ENCODE measurements at regions not wholly inside any gene's neighbourhood (a gene's known extent, or its start where the extent isn't known, plus 50 kb on each side); places are given as distances from the start of the nearest gene placed in this dataset.
A peak's percentile ranks its signal among the peaks of the same experiment; 100 is the strongest.

GRCh38 chr22:48744283-48744641, 1083.4 kb downstream of the BRD1 start (continued):
- no peak for TF ChIP-seq THAP7 (CRISPR knock-in tag; IDR thresholded peaks at IDR 0.05)
- no peak for TF ChIP-seq MAZ (IDR thresholded peaks at IDR 0.05; ENCODE audit: borderline replicate concordance, low read depth, low read length)
- no peak for TF ChIP-seq MAZ (CRISPR knock-in tag; IDR thresholded peaks at IDR 0.05; ENCODE audit: low read depth)
- TF ChIP-seq BCL6 (CRISPR knock-in tag; IDR thresholded peaks at IDR 0.05): no peak
- TF ChIP-seq LRRFIP1 (CRISPR knock-in tag; conservative IDR thresholded peaks at IDR 0.05): no peak

GRCh38 chr22:48743601-48744282, 1083.9 kb downstream of the BRD1 start:
- H3K27me3 ChIP-seq (ENCODE audit: control insufficient read depth in 1 of 2, insufficient read depth in 2 of 2, low read length in 2 of 2): no peaks in the 10 kb centered on the region
- H3K36me3 ChIP-seq (replicated peaks in 1 of 2; ENCODE audit: control insufficient read depth in 1 of 2, insufficient read depth in 2 of 2, low read length in 2 of 2): peaks cover 7 to 11% of the 10 kb centered on the region in 2 experiments; a peak in 3 of 5 replicates
- in situ Hi-C loops (cut with HindIII; ENCODE audit: extremely low pct_ligation_motif_present, low pct_unique_long_range_greater_than_20kb) (no loop called here), intact Hi-C loops (cut with micrococcal nuclease; ENCODE audit: unreplicated experiment) (no loop called here)
- H2AFZ ChIP-seq (ENCODE audit: low read length): no peak overlapping the region
- ChIA-PET POLR2A (no interaction called here), CTCF (ENCODE audit: low intra/inter-chr PET ratio, low total read pairs) (no interaction called here)
- ATAC-seq (no peak), FAIRE-seq (no peak), DNase-seq (ENCODE audit: low spot score) (no peak)
- no TSS peak for BruUV-seq (replicated peaks)
- no peak overlapping the region for H3K4me3 ChIP-seq (replicated peaks in 1 of 3; ENCODE audit: insufficient read depth in 1 of 3, low read depth in 2 of 3, low read length in 3 of 3)
- no peak overlapping the region for H3K9ac ChIP-seq (ENCODE audit: insufficient read depth, low read depth, low read length)
- no peak overlapping the region for H3K4me2 ChIP-seq (ENCODE audit: low read depth, low read length)
- no peak for TF ChIP-seq ZKSCAN8 (CRISPR knock-in tag; IDR thresholded peaks at IDR 0.05; ENCODE audit: borderline replicate concordance)
- TF ChIP-seq RBM22 (optimal IDR thresholded peaks at IDR 0.05; ENCODE audit: low read length): peak; percentile 21
- no peak for TF ChIP-seq TOE1 (CRISPR knock-in tag; IDR thresholded peaks at IDR 0.05)
- 0 out of 4 replicates have a peak, but pooled peaks of 1 of the 2 experiments have one; percentile 15 for TF ChIP-seq POLR2A (IDR thresholded peaks at IDR 0.05; ENCODE audit: insufficient read depth in 1 of 2, low read depth in 2 of 2, low read length in 2 of 2)
- no peak for TF ChIP-seq ZSCAN21 (CRISPR knock-in tag; IDR thresholded peaks at IDR 0.05; ENCODE audit: borderline replicate concordance)
- no peak for TF ChIP-seq ATRX (CRISPR knock-in tag; IDR thresholded peaks at IDR 0.05; ENCODE audit: borderline replicate concordance)
- peaks cover 3% of the 10 kb centered on the region for H3K79me2 ChIP-seq (ENCODE audit: insufficient read depth, low read length)
- H3K4me1 ChIP-seq (ENCODE audit: insufficient read depth, low read length): no peaks in the 10 kb centered on the region
- 95% methylated on average over 21 of the region's 32 CpGs for WGBS (ENCODE audit: low lambda C conversion rate)
- H3K9me3 ChIP-seq (ENCODE audit: low read length): no peaks in the 10 kb centered on the region
- H4K20me1 ChIP-seq (ENCODE audit: insufficient read depth, low read length): peaks cover 33% of the 10 kb centered on the region; the same call in 1 of the 2 replicates
- no peak overlapping the region for H3K27ac ChIP-seq (ENCODE audit: extremely low read length, insufficient read depth, low read length)

All from HepG2 (cell line).